ENCODE measurements at regions not wholly inside any gene's neighbourhood (a gene's known extent, or its start where the extent isn't known, plus 50 kb on each side); places are given as distances from the start of the nearest gene placed in this dataset.

- no peak for DNase-seq (ENCODE audit: low spot score)
- Histone ChIP-seq H3K4me3 (ENCODE audit: low read depth in 1 of 3, low read length in 3 of 3) (no peak overlapping the region), H3K9ac (ENCODE audit: low read depth in 1 of 2, low read length in 2 of 2) (no peak overlapping the region), H3K36me3 (ENCODE audit: control insufficient read depth in 4 of 4, insufficient read depth in 3 of 4, low read depth in 1 of 4, low read length in 3 of 4) (no peaks in the 10 kb centered on the region), H3K27me3 (ENCODE audit: control insufficient read depth in 4 of 4, insufficient read depth in 4 of 4, low read length in 3 of 4) (no peaks in the 10 kb centered on the region), H3K27ac (ENCODE audit: low read depth in 1 of 2, low read length in 2 of 2) (no peak overlapping the region), H3K4me1 (ENCODE audit: control insufficient read depth in 4 of 4, insufficient read depth in 4 of 4, low read length in 3 of 4) (no peaks in the 10 kb centered on the region), H3K9me3 (ENCODE audit: control insufficient read depth in 4 of 4, low read length in 3 of 4) (no peaks in the 10 kb centered on the region)
- no peak for TF ChIP-seq EGR1 (IDR thresholded peaks at IDR 0.05; ENCODE audit: low read depth in 2 of 2)
- 72% methylated on average over 10 of the region's 10 CpGs for WGBS
Observed at GRCh38 chr5:168006456-168007130, 284.9 kb upstream of the WWC1 start.

- Histone ChIP-seq H3K9me3 (ENCODE audit: control insufficient read depth in 4 of 4, low read length in 3 of 4) (no peaks in the 10 kb centered on the region), H3K9ac (ENCODE audit: low read depth in 1 of 2, low read length in 2 of 2) (no peak overlapping the region), H3K27ac (ENCODE audit: low read depth in 1 of 2, low read length in 2 of 2) (no peak overlapping the region), H3K36me3 (ENCODE audit: control insufficient read depth in 4 of 4, insufficient read depth in 3 of 4, low read depth in 1 of 4, low read length in 3 of 4) (no peaks in the 10 kb centered on the region), H3K27me3 (ENCODE audit: control insufficient read depth in 4 of 4, insufficient read depth in 4 of 4, low read length in 3 of 4) (no peaks in the 10 kb centered on the region), H3K4me3 (ENCODE audit: low read depth in 1 of 3, low read length in 3 of 3) (no peak overlapping the region), H3K4me1 (ENCODE audit: control insufficient read depth in 4 of 4, insufficient read depth in 4 of 4, low read length in 3 of 4) (no peaks in the 10 kb centered on the region)
- 89% methylated on average over 8 of the region's 8 CpGs for WGBS
- TF ChIP-seq RAD21 (IDR thresholded peaks at IDR 0.05), result no peak
- TF ChIP-seq FOXA2 (IDR thresholded peaks at IDR 0.05), result no peak
- TF ChIP-seq RXRA (IDR thresholded peaks at IDR 0.05), result no peak
- TF ChIP-seq EGR1 (IDR thresholded peaks at IDR 0.05; ENCODE audit: low read depth in 2 of 2), result no peak
- no peak for TF ChIP-seq GABPA (IDR thresholded peaks at IDR 0.05 in 1 of 2, conservative IDR thresholded peaks at IDR 0.05 in 1 of 2)
- no peak for TF ChIP-seq CTCF (IDR thresholded peaks at IDR 0.05; ENCODE audit: low read depth, low read length, missing input control)
- TF ChIP-seq YY1 (IDR thresholded peaks at IDR 0.05), result no peak
- TF ChIP-seq ZBTB33 (IDR thresholded peaks at IDR 0.05), result no peak
- TF ChIP-seq HNF4A (conservative IDR thresholded peaks at IDR 0.05), result no peak
- DNase-seq (ENCODE audit: low spot score), result no peak
Observed at GRCh38 chr5:168007286-168007685, 284.2 kb upstream of the WWC1 start.

GRCh38 chr5:168008555-168008954, 282.9 kb upstream of the WWC1 start:
- H3K36me3 ChIP-seq (ENCODE audit: control insufficient read depth in 4 of 4, insufficient read depth in 3 of 4, low read depth in 1 of 4, low read length in 3 of 4), result no peaks in the 10 kb centered on the region
- H3K9ac ChIP-seq (ENCODE audit: low read depth in 1 of 2, low read length in 2 of 2), result no peak overlapping the region
- 84% methylated on average over 4 of the region's 4 CpGs for WGBS
- TF ChIP-seq FOXA2 (IDR thresholded peaks at IDR 0.05), result no peak
- no peak for TF ChIP-seq FOXA1 (IDR thresholded peaks at IDR 0.05)
- TF ChIP-seq RXRA (IDR thresholded peaks at IDR 0.05), result no peak
- TF ChIP-seq SP1 (IDR thresholded peaks at IDR 0.05), result no peak
- TF ChIP-seq EGR1 (IDR thresholded peaks at IDR 0.05; ENCODE audit: low read depth in 2 of 2), result no peak
- no peak for TF ChIP-seq MAX (IDR thresholded peaks at IDR 0.05)
- no peak for TF ChIP-seq HNF4G (IDR thresholded peaks at IDR 0.05)
- TF ChIP-seq TAF1 (conservative IDR thresholded peaks at IDR 0.05), result no peak
- no peak for TF ChIP-seq ZBTB33 (IDR thresholded peaks at IDR 0.05)
- TF ChIP-seq JUND (IDR thresholded peaks at IDR 0.05), result no peak
- no peak for TF ChIP-seq HNF4A (conservative IDR thresholded peaks at IDR 0.05)
- TF ChIP-seq RAD21 (IDR thresholded peaks at IDR 0.05), result no peak
- TF ChIP-seq YY1 (IDR thresholded peaks at IDR 0.05), result no peak
- TF ChIP-seq GABPA (IDR thresholded peaks at IDR 0.05 in 1 of 2, conservative IDR thresholded peaks at IDR 0.05 in 1 of 2), result no peak
- no peak for TF ChIP-seq REST (IDR thresholded peaks at IDR 0.05)
- TF ChIP-seq ATF3 (IDR thresholded peaks at IDR 0.05), result no peak

More at GRCh38 chr5:168008555-168008954, 282.9 kb upstream of the WWC1 start:
- H3K9me3 ChIP-seq (ENCODE audit: control insufficient read depth in 4 of 4, low read length in 3 of 4), result no peaks in the 10 kb centered on the region
- H3K27ac ChIP-seq (ENCODE audit: low read depth in 1 of 2, low read length in 2 of 2), result no peak overlapping the region
- no peak overlapping the region for H3K4me3 ChIP-seq (ENCODE audit: low read depth in 1 of 3, low read length in 3 of 3)
- no peaks in the 10 kb centered on the region for H3K4me1 ChIP-seq (ENCODE audit: control insufficient read depth in 4 of 4, insufficient read depth in 4 of 4, low read length in 3 of 4)
- no peak for DNase-seq (ENCODE audit: low spot score)
- H3K27me3 ChIP-seq (ENCODE audit: control insufficient read depth in 4 of 4, insufficient read depth in 4 of 4, low read length in 3 of 4), result no peaks in the 10 kb centered on the region

All from liver (tissue), 8 donors.